Heart left ventricle (tissue), 16 donors: ENCODE measurements at regions not wholly inside any gene's neighbourhood (a gene's known extent, or its start where the extent isn't known, plus 50 kb on each side); places are given as distances from the start of the nearest gene placed in this dataset.

ENCODE experiments used
- ATAC-seq, 4 donors: fragments of 200-7000 bp; cut with Tn5 transposase; one replicate each; pipeline ENCODE4 v1.9.1; 2020 to 2022; ENCODE audit warnings: moderate library complexity in 4 of 4, mild to moderate bottlenecking in 3 of 4, moderate number of reproducible peaks in 1 of 4
- DNase-seq, 5 donors: peaks; one replicate each; pipeline ENCODE4 v3.0.0-alpha.2; 2020
- H3K27ac ChIP-seq, 12 donors: fragments of 200-600 bp; sonication (generic) in 4 of 12; one replicate each; pipeline versions ENCODE4 v1.5.0 to v1.8.0; 2016 to 2022; ENCODE audit warnings: mild to moderate bottlenecking in 2 of 12
- H3K27me3 ChIP-seq, 9 donors: fragments of 200-600 bp; sonication (generic) in 2 of 9; one replicate each; pipeline versions ENCODE4 v1.5.1 to v1.8.0; 2016 to 2022; ENCODE audit warnings: mild to moderate bottlenecking in 3 of 9
- H3K36me3 ChIP-seq, 9 donors: fragments of 200-600 bp; sonication (generic) in 2 of 9; one replicate each; pipeline versions ENCODE4 v1.5.0 to v1.8.0; 2018 to 2022; ENCODE audit warnings: mild to moderate bottlenecking in 2 of 9
- H3K4me1 ChIP-seq, 12 donors: fragments of 200-600 bp; sonication (generic) in 4 of 12; one replicate each; pipeline versions ENCODE4 v1.5.0 to v1.8.0; 2016 to 2022; ENCODE audit warnings: mild to moderate bottlenecking in 3 of 12
- H3K4me3 ChIP-seq, 12 donors: fragments of 200-600 bp; sonication (generic) in 4 of 12; one replicate each; pipeline versions ENCODE4 v1.5.0 to v1.8.0; 2017 to 2022; ENCODE audit warnings: mild to moderate bottlenecking in 9 of 12, moderate library complexity in 4 of 12
- H3K9me3 ChIP-seq, 12 donors: fragments of 200-600 bp; sonication (generic) in 4 of 12; one replicate each; pipeline versions ENCODE4 v1.5.0 to v1.8.0; 2016 to 2022; ENCODE audit warnings: mild to moderate bottlenecking in 1 of 12
- POLR2A ChIP-seq, 2 donors: fragments of 450-650 bp; IDR thresholded peaks; one replicate each; pipeline ENCODE4 v1.6.1; 2017; ENCODE audit warnings: antibody characterized with exemption in 2 of 2, mild to moderate bottlenecking in 2 of 2, moderate library complexity in 2 of 2
- WGBS, 4 donors: extraction: QIAGEN DNeasy Blood & Tissue Kit in 2 of 4; methylation state at CpG; one replicate each; pipeline versions ENCODE4 v1.1.5 to v1.1.7; 2013 to 2018; 5-methylcytosine and 5-hydroxymethylcytosine counted together
- intact Hi-C, 10 donors: fragments of 100-400 bp; cut with DNase I; formaldehyde crosslinking; loops; one replicate each; pipeline versions ENCODE4 v1.11.1 to v1.14.2; 2022
- TF ChIP-seq, protein P1 (sequence below), 12 donors: fragments of 200-600 bp; sonication (generic) in 4 of 12; IDR thresholded peaks; one replicate each; pipeline versions ENCODE4 v1.5.0 to v1.8.0; 2018 to 2022; ENCODE audit warnings: antibody characterized with exemption in 12 of 12, mild to moderate bottlenecking in 5 of 12
- donor health status: ischemic (EF 13 %, LVEDD 7.1; RV severe dilation, severe dysfunction).
- donor health status: healthy with polysubstance abuse.
- donor health status: DM: no; HTN: yes; CAD: no.
- donor health status: DM: no; HTN: no; CAD: no.
- donor health status: ischemic (EF 25% LVEDD 6.9; RV normal size, moderate dysfunction).
- donor health status: ischemic (EF 25% LVEDD 5.7; RV mildly dilated, moderate dysfunction).
- donor health status: healthy.
- donor health status: DM: yes; HTN: yes; CAD: no.
- donor health status: ischemic (EF 35%, LVEDD 5.7; RV mildly dilated, moderate dysfunction).
- donor health status: nonischemic (EF 11% LVEDD 7.7; RV severe dilation, severe dysfunction).
- donor health status: DM: yes; HTN: yes; CAD: no.
- donor health status: PGD.
- donor health status: ischemic (EF 29% LVEDD 5.4; RV normal size, mild dysfunction).
- donor health status: nonischemic (EF 23%, LVEDD 6.1; RV moderate dilation, normal function).

DNA sequence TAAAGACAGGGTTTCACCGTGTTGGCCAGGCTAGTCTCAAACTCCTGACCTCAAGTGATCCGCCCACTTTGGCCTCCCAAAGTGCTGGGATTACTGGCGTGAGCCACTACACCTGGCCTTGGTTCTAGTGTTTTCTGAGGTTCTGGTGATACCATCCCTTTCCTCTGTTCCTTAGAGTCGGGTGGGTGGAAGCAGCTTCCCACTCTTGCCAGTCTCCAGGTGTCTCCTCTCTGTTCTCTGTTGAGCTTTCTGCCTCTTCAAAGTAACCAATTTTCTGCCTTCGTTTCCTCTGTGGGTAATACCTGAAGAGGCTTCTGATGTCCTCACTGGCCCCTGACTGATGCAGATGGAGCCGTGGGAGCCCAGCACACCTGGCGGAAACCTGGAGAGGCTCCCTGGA is 53.4 kb upstream of the LHX5 start:
- no peaks in the 10 kb centered on the region for H3K36me3 ChIP-seq
- DNase-seq = no peak
- intact Hi-C loops = no loop called here
- H3K27me3 ChIP-seq = peaks cover 5 to 71% (median 33%) of the 10 kb centered on the region in 9 donors
- no peak for TF ChIP-seq POLR2A (IDR thresholded peaks at IDR 0.05)
- TF ChIP-seq, protein P1, sequence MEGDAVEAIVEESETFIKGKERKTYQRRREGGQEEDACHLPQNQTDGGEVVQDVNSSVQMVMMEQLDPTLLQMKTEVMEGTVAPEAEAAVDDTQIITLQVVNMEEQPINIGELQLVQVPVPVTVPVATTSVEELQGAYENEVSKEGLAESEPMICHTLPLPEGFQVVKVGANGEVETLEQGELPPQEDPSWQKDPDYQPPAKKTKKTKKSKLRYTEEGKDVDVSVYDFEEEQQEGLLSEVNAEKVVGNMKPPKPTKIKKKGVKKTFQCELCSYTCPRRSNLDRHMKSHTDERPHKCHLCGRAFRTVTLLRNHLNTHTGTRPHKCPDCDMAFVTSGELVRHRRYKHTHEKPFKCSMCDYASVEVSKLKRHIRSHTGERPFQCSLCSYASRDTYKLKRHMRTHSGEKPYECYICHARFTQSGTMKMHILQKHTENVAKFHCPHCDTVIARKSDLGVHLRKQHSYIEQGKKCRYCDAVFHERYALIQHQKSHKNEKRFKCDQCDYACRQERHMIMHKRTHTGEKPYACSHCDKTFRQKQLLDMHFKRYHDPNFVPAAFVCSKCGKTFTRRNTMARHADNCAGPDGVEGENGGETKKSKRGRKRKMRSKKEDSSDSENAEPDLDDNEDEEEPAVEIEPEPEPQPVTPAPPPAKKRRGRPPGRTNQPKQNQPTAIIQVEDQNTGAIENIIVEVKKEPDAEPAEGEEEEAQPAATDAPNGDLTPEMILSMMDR (IDR thresholded peaks at IDR 0.05) = no peak
- no peaks in the 10 kb centered on the region for H3K4me1 ChIP-seq
- no peaks in the 10 kb centered on the region for H3K9me3 ChIP-seq
- H3K27ac ChIP-seq = no peak overlapping the region
- WGBS, 4 donors = 68 to 78% (median 75%) methylated on average over 7 of the region's 7 CpGs
- ATAC-seq = no peak
- no peak overlapping the region for H3K4me3 ChIP-seq

DNA sequence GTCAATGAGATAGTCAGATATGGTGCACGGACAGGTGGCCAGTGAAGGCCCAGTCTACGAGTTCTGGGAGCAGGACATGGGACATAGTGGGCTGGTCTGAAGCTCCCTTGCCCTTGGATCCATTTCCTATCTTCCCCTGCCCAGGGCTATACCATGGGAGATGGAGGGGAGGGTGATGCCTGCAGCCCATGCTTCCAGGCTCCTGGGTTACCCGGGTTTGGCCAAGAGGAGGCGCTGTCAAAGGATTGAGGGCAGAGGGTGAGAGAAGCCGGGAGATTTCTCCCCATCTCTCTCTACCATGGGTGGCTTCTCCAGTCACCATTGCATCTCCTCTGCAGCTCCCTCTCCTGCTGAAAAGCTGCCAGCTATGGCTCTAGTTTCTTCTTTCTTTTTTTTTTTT is 52.8 kb upstream of the LHX5 start:
- no peak for ATAC-seq
- Histone ChIP-seq H3K36me3 (no peaks in the 10 kb centered on the region), H3K27me3 (peaks cover 11 to 76% (median 39%) of the 10 kb centered on the region in 9 donors), H3K4me3 (no peak overlapping the region), H3K4me1 (peaks cover 0 to 6% (median 0%) of the 10 kb centered on the region in 12 donors), H3K27ac (no peak overlapping the region), H3K9me3 (no peaks in the 10 kb centered on the region)
- DNase-seq = no peak
- TF ChIP-seq POLR2A (IDR thresholded peaks at IDR 0.05) = no peak
- TF ChIP-seq, protein P1 (IDR thresholded peaks at IDR 0.05) = no peak
- 71 to 78% (median 74%) methylated on average over 3 to 5 of the region's 5 CpGs for WGBS, 4 donors
- intact Hi-C loops = no loop called here

- no peak for DNase-seq
- H3K36me3 ChIP-seq = no peaks in the 10 kb centered on the region
- peaks cover 0 to 13% (median 0%) of the 10 kb centered on the region in 12 donors for H3K9me3 ChIP-seq
- peaks cover 0 to 8% (median 0%) of the 10 kb centered on the region in 12 donors for H3K4me1 ChIP-seq
- 68 to 74% (median 71%) methylated on average over 8 of the region's 8 CpGs for WGBS, 4 donors
- H3K27me3 ChIP-seq = peaks cover 22 to 88% (median 58%) of the 10 kb centered on the region in 9 donors
- no peak for ATAC-seq
- H3K4me3 ChIP-seq = no peak overlapping the region
- no peak overlapping the region for H3K27ac ChIP-seq
- intact Hi-C loops = no loop called here
- TF ChIP-seq POLR2A (IDR thresholded peaks at IDR 0.05) = no peak
- TF ChIP-seq, protein P1 (IDR thresholded peaks at IDR 0.05) = no peak
Measured at GRCh38 chr12:113521708-113522107, 50.0 kb upstream of the LHX5 start.
